ENCODE measurements at regions not wholly inside any gene's neighbourhood (a gene's known extent, or its start where the extent isn't known, plus 50 kb on each side); places are given as distances from the start of the nearest gene placed in this dataset.
A peak's percentile ranks its signal among the peaks of the same experiment; 100 is the strongest.

DNA sequence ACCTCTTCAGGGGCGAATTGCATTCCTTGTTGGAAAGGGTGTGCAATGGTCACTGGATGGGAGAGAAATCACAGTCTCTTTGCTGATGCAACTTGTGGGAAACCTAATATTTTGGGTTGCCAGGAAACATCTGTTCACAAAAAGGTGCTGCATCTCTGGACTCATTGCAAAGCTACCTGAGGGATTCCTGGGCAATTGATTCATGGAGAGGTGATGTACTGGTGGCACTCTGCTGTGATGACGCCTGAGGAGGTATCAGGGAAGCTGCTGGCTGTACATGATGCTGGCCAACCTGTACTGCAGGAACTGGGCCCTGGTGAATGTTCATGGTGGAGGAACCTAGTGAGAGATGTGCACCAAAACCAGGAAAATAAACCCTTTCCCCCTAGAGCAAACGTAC, 516.0 kb upstream of the SPHKAP start:
- TF ChIP-seq, protein P1, sequence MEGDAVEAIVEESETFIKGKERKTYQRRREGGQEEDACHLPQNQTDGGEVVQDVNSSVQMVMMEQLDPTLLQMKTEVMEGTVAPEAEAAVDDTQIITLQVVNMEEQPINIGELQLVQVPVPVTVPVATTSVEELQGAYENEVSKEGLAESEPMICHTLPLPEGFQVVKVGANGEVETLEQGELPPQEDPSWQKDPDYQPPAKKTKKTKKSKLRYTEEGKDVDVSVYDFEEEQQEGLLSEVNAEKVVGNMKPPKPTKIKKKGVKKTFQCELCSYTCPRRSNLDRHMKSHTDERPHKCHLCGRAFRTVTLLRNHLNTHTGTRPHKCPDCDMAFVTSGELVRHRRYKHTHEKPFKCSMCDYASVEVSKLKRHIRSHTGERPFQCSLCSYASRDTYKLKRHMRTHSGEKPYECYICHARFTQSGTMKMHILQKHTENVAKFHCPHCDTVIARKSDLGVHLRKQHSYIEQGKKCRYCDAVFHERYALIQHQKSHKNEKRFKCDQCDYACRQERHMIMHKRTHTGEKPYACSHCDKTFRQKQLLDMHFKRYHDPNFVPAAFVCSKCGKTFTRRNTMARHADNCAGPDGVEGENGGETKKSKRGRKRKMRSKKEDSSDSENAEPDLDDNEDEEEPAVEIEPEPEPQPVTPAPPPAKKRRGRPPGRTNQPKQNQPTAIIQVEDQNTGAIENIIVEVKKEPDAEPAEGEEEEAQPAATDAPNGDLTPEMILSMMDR (IDR thresholded peaks at IDR 0.05; ENCODE audit: low read depth, low read length): no peak
- no peak for DNase-seq (ENCODE audit: extremely low read depth, low read depth)

DNA sequence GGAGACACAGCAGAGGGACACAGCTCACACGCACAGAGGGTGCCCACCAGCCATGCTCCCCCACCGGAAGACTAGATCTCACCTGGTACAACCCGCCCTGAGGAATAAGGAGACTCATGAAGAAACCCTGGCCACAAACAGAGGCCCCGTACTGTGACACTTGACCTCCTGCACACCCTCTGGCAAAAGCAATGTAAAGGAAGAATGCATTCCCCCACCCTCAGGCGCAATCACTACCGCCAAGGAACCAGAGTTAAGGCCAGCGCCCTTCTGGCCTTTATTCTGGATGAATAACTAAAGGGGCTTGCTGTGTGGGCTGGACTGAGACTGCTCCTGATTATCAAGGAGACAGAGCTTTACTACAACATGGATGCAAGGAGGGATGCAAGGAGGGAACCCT, 509.2 kb upstream of the SPHKAP start:
- TF ChIP-seq, protein P1 (IDR thresholded peaks at IDR 0.05; ENCODE audit: low read depth, low read length): no peak

DNA sequence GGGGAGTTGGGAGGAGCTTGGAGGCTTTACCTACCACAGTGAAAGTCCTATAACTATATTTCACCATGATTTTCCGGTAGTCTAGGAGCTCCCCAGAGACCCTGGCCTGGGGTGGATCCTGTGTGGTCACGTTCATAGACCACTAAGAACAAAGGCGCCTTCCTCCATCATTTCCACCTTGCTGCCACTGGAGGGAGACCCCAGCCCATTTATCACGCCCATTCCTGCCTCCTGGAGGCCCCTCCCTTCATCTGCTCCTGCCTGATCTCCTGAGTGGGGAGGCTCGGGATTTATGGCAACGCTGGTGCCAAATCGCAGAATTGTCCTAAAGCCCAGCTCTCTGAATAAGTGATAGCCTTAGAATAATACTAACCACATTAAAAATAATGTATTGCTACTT, 507.6 kb upstream of the SPHKAP start:
- TF ChIP-seq, protein P1 (IDR thresholded peaks at IDR 0.05; ENCODE audit: low read depth, low read length): peak; percentile 35
- no peak for DNase-seq (ENCODE audit: extremely low read depth, low read depth)

More for the DNA sequence above, 509.2 kb upstream of the SPHKAP start:
- no peak for DNase-seq (ENCODE audit: extremely low read depth, low read depth)

DNA sequence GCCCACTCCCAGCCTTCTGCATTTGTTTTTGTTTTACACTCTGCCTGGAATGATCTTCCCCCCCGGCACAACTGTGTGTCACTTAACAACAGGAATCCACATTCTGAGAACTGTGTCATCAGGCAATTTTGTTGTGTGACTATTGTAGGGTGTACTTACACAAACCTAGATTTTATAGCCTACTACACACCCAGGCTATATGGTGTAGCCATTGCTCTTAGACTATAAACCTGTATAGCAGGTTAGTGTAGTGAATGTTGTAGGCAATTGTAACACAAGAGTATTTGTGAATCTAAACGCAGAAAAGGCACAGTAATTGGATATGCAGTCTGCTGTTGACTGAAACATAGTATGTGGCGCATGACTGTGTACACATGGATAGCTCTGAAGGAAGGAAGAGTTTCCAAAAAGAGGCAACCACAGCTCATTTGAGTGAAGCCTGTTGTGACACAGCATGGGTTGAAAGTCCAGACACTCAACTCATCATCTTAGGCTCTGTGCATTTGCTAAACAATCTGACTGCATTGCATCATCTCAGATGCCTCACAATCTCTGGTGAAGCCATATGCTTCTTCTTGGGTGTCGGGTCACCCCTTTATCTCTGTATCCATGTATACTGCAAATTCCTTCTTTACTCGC, 506.6 kb upstream of the SPHKAP start:
- DNase-seq (ENCODE audit: extremely low read depth, low read depth): no peak
- TF ChIP-seq, protein P1 (IDR thresholded peaks at IDR 0.05; ENCODE audit: low read depth, low read length): no peak

- no peak for DNase-seq (ENCODE audit: extremely low read depth, low read depth)
- TF ChIP-seq, protein P1 (IDR thresholded peaks at IDR 0.05; ENCODE audit: low read depth, low read length): no peak
These were observed 500.5 kb upstream of the SPHKAP start for GRCh38 chr2:228681979-228682378.

- TF ChIP-seq, protein P1 (IDR thresholded peaks at IDR 0.05; ENCODE audit: low read depth, low read length): peak; percentile 54
- DNase-seq (ENCODE audit: extremely low read depth, low read depth): no peak
These were observed 499.9 kb upstream of the SPHKAP start for GRCh38 chr2:228681426-228681825.

- TF ChIP-seq, protein P1 (IDR thresholded peaks at IDR 0.05; ENCODE audit: low read depth, low read length): no peak
- no peak for DNase-seq (ENCODE audit: extremely low read depth, low read depth)
These were observed 496.6 kb upstream of the SPHKAP start for GRCh38 chr2:228678110-228678509.
